ENCODE measurements at regions not wholly inside any gene's neighbourhood (a gene's known extent, or its start where the extent isn't known, plus 50 kb on each side); places are given as distances from the start of the nearest gene placed in this dataset.
A peak's percentile ranks its signal among the peaks of the same experiment; 100 is the strongest.

DNA sequence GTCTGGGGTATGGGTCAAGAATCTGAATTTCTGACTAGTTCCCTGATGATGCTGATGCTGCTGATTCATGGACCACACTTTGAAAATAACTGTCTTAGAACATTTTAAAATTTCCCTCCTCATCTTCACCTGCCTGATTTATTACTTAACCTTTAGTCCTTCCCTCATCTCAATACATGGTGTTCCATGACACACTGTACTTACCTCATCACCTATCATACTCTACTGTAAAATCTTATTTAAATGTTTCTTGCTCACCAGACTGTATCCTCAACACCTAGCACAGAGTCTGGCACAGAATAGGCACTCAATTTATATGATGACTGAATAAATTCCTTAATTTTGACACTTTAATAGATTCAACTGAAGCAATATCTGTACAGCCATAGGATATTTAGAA lies 95.7 kb downstream of the FAM161A start:
- H3K36me3 Mint-ChIP-seq (ENCODE audit: low read depth), result peaks cover 3% of the 10 kb centered on the region
- H3K27ac Mint-ChIP-seq (ENCODE audit: unreplicated experiment), result no peak overlapping the region
- TF ChIP-seq, protein P1, sequence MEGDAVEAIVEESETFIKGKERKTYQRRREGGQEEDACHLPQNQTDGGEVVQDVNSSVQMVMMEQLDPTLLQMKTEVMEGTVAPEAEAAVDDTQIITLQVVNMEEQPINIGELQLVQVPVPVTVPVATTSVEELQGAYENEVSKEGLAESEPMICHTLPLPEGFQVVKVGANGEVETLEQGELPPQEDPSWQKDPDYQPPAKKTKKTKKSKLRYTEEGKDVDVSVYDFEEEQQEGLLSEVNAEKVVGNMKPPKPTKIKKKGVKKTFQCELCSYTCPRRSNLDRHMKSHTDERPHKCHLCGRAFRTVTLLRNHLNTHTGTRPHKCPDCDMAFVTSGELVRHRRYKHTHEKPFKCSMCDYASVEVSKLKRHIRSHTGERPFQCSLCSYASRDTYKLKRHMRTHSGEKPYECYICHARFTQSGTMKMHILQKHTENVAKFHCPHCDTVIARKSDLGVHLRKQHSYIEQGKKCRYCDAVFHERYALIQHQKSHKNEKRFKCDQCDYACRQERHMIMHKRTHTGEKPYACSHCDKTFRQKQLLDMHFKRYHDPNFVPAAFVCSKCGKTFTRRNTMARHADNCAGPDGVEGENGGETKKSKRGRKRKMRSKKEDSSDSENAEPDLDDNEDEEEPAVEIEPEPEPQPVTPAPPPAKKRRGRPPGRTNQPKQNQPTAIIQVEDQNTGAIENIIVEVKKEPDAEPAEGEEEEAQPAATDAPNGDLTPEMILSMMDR (IDR thresholded peaks at IDR 0.05), result no peak
- no peak for DNase-seq (ENCODE audit: low spot score)
- H3K9me3 Mint-ChIP-seq (ENCODE audit: low read depth), result peaks cover 12% of the 10 kb centered on the region
- peaks cover 27% of the 10 kb centered on the region for H3K4me1 Mint-ChIP-seq (ENCODE audit: low read depth)
- H3K27me3 Mint-ChIP-seq (ENCODE audit: low read depth), result no peaks in the 10 kb centered on the region
- H3K4me3 Mint-ChIP-seq (ENCODE audit: unreplicated experiment), result no peak overlapping the region

DNA sequence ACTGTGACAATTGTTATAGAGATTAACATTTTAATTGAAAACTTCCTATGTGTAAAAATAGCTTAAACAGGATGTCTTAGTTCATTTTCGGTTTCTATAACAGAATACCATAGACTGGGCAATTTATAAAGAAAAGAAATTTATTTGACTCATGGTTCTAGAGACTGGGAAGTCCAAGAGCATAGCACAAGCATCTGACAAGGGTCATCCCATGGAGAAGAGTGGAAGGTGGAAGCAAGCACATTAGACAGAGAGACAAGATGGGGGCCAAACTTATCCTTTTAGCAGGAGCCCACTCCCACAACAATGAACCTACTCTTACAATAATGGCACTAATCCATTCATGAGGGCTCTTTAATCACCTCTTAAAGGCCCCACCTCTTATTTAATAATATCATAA lies 100.3 kb downstream of the FAM161A start:
- no peaks in the 10 kb centered on the region for H3K27me3 Mint-ChIP-seq (ENCODE audit: low read depth)

DNA sequence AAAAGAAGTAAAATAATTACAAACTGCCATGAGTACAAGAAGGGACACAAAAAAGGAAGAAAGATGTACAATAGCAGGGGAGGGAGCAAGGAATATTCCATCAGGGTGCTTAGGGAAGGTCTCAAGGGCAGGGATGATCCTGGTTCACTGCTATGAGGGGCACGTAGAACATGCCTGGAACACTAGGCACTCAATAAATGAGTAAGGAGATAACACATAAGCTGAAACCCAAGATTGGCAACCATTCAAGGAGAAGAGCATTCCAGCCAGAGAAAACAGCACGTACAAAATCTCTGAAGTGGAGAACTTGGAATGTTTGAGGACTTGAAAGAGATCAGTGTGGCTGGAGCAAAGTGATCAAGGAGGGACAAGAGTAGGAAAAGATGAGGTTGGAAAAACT lies 103.2 kb downstream of the FAM161A start:
- peaks cover 3% of the 10 kb centered on the region for H3K36me3 Mint-ChIP-seq (ENCODE audit: low read depth)
- no peak for DNase-seq (ENCODE audit: low spot score)
- H3K27ac Mint-ChIP-seq (ENCODE audit: unreplicated experiment), result peak overlapping the region; percentile 81

More for the DNA sequence above, 100.3 kb downstream of the FAM161A start:
- Mint-ChIP-seq H3K4me1 (ENCODE audit: low read depth) (peaks cover 7% of the 10 kb centered on the region), H3K27ac (ENCODE audit: unreplicated experiment) (no peak overlapping the region), H3K36me3 (ENCODE audit: low read depth) (peaks cover 3% of the 10 kb centered on the region), H3K9me3 (ENCODE audit: low read depth) (peaks cover 13% of the 10 kb centered on the region), H3K4me3 (ENCODE audit: unreplicated experiment) (no peak overlapping the region)
- TF ChIP-seq, protein P1 (IDR thresholded peaks at IDR 0.05), result no peak
- no peak for DNase-seq (ENCODE audit: low spot score)

DNA sequence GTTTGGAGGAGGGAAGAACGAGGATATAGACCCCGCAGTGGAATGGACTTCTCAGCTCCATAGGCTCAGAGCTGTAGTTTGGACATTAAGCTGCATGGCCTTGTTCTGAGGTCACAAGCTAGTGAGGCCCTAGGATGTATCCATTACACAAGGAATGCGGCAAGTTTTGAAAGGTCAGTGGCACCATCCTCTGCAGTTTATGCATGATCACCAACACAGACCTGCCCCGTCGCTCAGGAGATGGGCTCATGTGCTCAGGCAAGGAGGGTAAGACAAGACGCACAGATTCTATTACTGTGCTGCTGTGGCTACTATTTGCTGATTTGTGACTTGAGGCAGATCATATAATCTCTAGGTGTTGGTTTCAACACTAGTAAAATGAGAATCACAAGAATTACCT lies 110.9 kb downstream of the FAM161A start:
- H3K27ac Mint-ChIP-seq (ENCODE audit: unreplicated experiment), result no peak overlapping the region
- no peaks in the 10 kb centered on the region for H3K9me3 Mint-ChIP-seq (ENCODE audit: low read depth)
- no peaks in the 10 kb centered on the region for H3K27me3 Mint-ChIP-seq (ENCODE audit: low read depth)
- no peak for DNase-seq (ENCODE audit: low spot score)
- no peaks in the 10 kb centered on the region for H3K36me3 Mint-ChIP-seq (ENCODE audit: low read depth)
- no peak overlapping the region for H3K4me3 Mint-ChIP-seq (ENCODE audit: unreplicated experiment)
- H3K4me1 Mint-ChIP-seq (ENCODE audit: low read depth), result no peaks in the 10 kb centered on the region
- TF ChIP-seq, protein P1 (IDR thresholded peaks at IDR 0.05), result no peak

More for the DNA sequence above, 103.2 kb downstream of the FAM161A start:
- TF ChIP-seq, protein P1 (IDR thresholded peaks at IDR 0.05), result no peak
- peaks cover 7% of the 10 kb centered on the region for H3K4me1 Mint-ChIP-seq (ENCODE audit: low read depth)
- no peak overlapping the region for H3K4me3 Mint-ChIP-seq (ENCODE audit: unreplicated experiment)
- H3K27me3 Mint-ChIP-seq (ENCODE audit: low read depth), result no peaks in the 10 kb centered on the region
- H3K9me3 Mint-ChIP-seq (ENCODE audit: low read depth), result peaks cover 7% of the 10 kb centered on the region

DNA sequence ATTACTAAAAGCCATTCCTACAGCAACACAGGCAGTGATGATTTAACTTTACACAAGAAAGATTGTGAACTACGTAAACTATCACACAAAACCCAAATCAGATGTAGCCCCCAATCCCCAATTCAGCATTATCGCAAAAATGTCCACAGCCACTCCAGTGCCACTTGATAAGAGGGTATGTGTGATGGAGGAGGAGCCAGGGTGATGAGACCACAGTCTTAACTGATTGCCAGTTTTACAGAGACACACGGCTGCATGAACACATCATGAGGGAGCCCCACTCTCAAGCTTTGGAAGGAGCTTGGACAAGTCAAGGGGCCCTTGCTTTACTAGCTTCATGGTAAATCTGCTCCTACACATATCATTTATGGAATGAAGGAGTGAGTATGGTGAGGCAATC lies 116.0 kb downstream of the FAM161A start:
- H3K27me3 Mint-ChIP-seq (ENCODE audit: low read depth), result no peaks in the 10 kb centered on the region
- H3K4me3 Mint-ChIP-seq (ENCODE audit: unreplicated experiment), result no peak overlapping the region
- H3K27ac Mint-ChIP-seq (ENCODE audit: unreplicated experiment), result no peak overlapping the region
- TF ChIP-seq, protein P1 (IDR thresholded peaks at IDR 0.05), result no peak
- no peaks in the 10 kb centered on the region for H3K9me3 Mint-ChIP-seq (ENCODE audit: low read depth)
- H3K36me3 Mint-ChIP-seq (ENCODE audit: low read depth), result no peaks in the 10 kb centered on the region
- DNase-seq (ENCODE audit: low spot score), result no peak
- H3K4me1 Mint-ChIP-seq (ENCODE audit: low read depth), result no peaks in the 10 kb centered on the region
